GM23338 (cell line): ENCODE measurements at regions not wholly inside any gene's neighbourhood (a gene's known extent, or its start where the extent isn't known, plus 50 kb on each side); places are given as distances from the start of the nearest gene placed in this dataset.

Source experiments
- ATAC-seq: fragments of 200-7000 bp; cut with Tn5 transposase; 3 replicates; pipeline ENCODE4 v1.9.1; 2020
- DNase-seq: peaks from one replicate; pipeline ENCODE4 v3.0.0-alpha.2; 2015; ENCODE audit warnings: low spot score
- H2AFZ ChIP-seq: fragments of 200-600 bp; sonication (generic); 2 replicates; pipeline ENCODE4 v1.8.0; 2016; ENCODE audit warnings: antibody characterized with exemption, mild to moderate bottlenecking, moderate library complexity
- H3F3A ChIP-seq: fragments of 200-600 bp; sonication (generic); replicated peaks from 2 replicates; pipeline ENCODE4 v1.8.0; 2017; ENCODE audit warnings: antibody characterized with exemption, mixed run types, low read depth
- H3K27ac ChIP-seq: fragments of 200-600 bp; sonication (generic); 2 replicates; pipeline ENCODE4 v1.6.1; 2016; ENCODE audit warnings: low read depth
- H3K27me3 ChIP-seq: fragments of 200-600 bp; sonication (generic); 2 replicates; pipeline ENCODE4 v1.8.0; 2016; ENCODE audit warnings: mild to moderate bottlenecking, mixed run types, moderate library complexity; ENCODE audit not compliant: insufficient read depth
- H3K36me3 ChIP-seq: fragments of 200-600 bp; sonication (generic); 2 replicates; pipeline ENCODE4 v1.8.0; 2016; ENCODE audit warnings: mild to moderate bottlenecking; ENCODE audit not compliant: insufficient read depth
- H3K4me1 ChIP-seq: fragments of 200-600 bp; sonication (generic); 2 replicates; pipeline ENCODE4 v1.8.0; 2016; ENCODE audit warnings: mild to moderate bottlenecking, moderate library complexity; ENCODE audit not compliant: insufficient read depth
- H3K4me2 ChIP-seq: fragments of 200-600 bp; sonication (generic); 2 replicates; pipeline ENCODE4 v1.7.1; 2017; ENCODE audit warnings: mixed run types
- H3K4me3 ChIP-seq: fragments of 200-600 bp; sonication (generic); 2 replicates; pipeline ENCODE4 v1.6.1; 2016; ENCODE audit warnings: mixed run types
- H3K79me2 ChIP-seq: fragments of 200-600 bp; sonication (generic); replicated peaks from 2 replicates; pipeline ENCODE4 v1.8.0; 2017; ENCODE audit warnings: mild to moderate bottlenecking; ENCODE audit not compliant: insufficient read depth
- H3K9me2 ChIP-seq: fragments of 200-600 bp; sonication (generic); 2 replicates; pipeline ENCODE4 v1.8.0; 2017; ENCODE audit not compliant: insufficient read depth
- H4K20me1 ChIP-seq: fragments of 200-600 bp; sonication (generic); replicated peaks from 2 replicates; pipeline ENCODE4 v1.8.0; 2017; ENCODE audit warnings: mild to moderate bottlenecking; ENCODE audit not compliant: insufficient read depth
- H3K27ac Mint-ChIP-seq: 2 replicates; pipeline ENCODE4 v1.8.0; 2020; ENCODE audit warnings: inconsistent platforms, mild to moderate bottlenecking, moderate library complexity, mixed read lengths
- H3K27me3 Mint-ChIP-seq: 3 replicates; pipeline ENCODE4 v1.8.0; 2022; ENCODE audit warnings: low read depth, mild to moderate bottlenecking, moderate library complexity, mixed read lengths, inconsistent platforms; ENCODE audit not compliant: insufficient read depth, poor library complexity
- H3K36me3 Mint-ChIP-seq: 3 replicates; pipeline ENCODE4 v1.8.0; 2021; ENCODE audit warnings: low read depth, mild to moderate bottlenecking, inconsistent platforms, moderate library complexity, mixed read lengths
- H3K4me1 Mint-ChIP-seq: 3 replicates; pipeline ENCODE4 v1.8.0; 2020; ENCODE audit warnings: mild to moderate bottlenecking, inconsistent platforms, mixed read lengths
- H3K4me3 Mint-ChIP-seq: 3 replicates; pipeline ENCODE4 v1.8.0; 2021; ENCODE audit warnings: moderate library complexity, mild to moderate bottlenecking, inconsistent platforms, mixed read lengths
- H3K9me3 Mint-ChIP-seq: 3 replicates; pipeline ENCODE4 v1.8.0; 2020; ENCODE audit warnings: moderate library complexity, mild to moderate bottlenecking, inconsistent platforms, mixed read lengths
- CREB1 ChIP-seq: fragments of 250-450 bp; sonication (Bioruptor Pico); IDR thresholded peaks from 2 replicates; pipeline ENCODE4 v1.5.0; 2020; ENCODE audit warnings: low read depth, mild to moderate bottlenecking, moderate library complexity
- EZH2 ChIP-seq: fragments of 200-600 bp; sonication (generic); IDR thresholded peaks from one replicate; pipeline ENCODE4 v1.8.0; 2017; ENCODE audit warnings: antibody characterized with exemption, mild to moderate bottlenecking, low read depth; ENCODE audit not compliant: unreplicated experiment
- EZH2phosphoT487 ChIP-seq: fragments of 200-600 bp; sonication (generic); IDR thresholded peaks from one replicate; pipeline ENCODE4 v1.8.1; 2018; ENCODE audit warnings: antibody characterized with exemption; ENCODE audit not compliant: unreplicated experiment
- JUNB ChIP-seq: IDR thresholded peaks from one replicate; pipeline ENCODE4 v1.6.1; 2016; ENCODE audit warnings: antibody characterized with exemption; ENCODE audit not compliant: unreplicated experiment
- NANOG ChIP-seq: IDR thresholded peaks from 2 replicates; pipeline ENCODE4 v1.6.1; 2016; ENCODE audit warnings: antibody characterized with exemption, borderline replicate concordance
- POLR2AphosphoS5 ChIP-seq: IDR thresholded peaks from 2 replicates; pipeline ENCODE4 v1.6.1; 2016; ENCODE audit warnings: antibody characterized with exemption, low read depth
- REST ChIP-seq: IDR thresholded peaks from one replicate; pipeline ENCODE4 v1.6.1; 2018; ENCODE audit warnings: antibody characterized with exemption; ENCODE audit not compliant: unreplicated experiment
- STAT1 ChIP-seq: IDR thresholded peaks from one replicate; pipeline ENCODE4 v1.6.1; 2016; ENCODE audit warnings: antibody characterized with exemption; ENCODE audit not compliant: unreplicated experiment
- ZNF331 ChIP-seq: fragments of 250-450 bp; sonication (Bioruptor Pico); IDR thresholded peaks from 2 replicates; pipeline ENCODE4 v1.5.0; 2020; ENCODE audit warnings: low read depth, mild to moderate bottlenecking, moderate library complexity
- ZNF462 ChIP-seq: fragments of 250-450 bp; sonication (Bioruptor Pico); IDR thresholded peaks from 2 replicates; pipeline ENCODE4 v1.5.0; 2020; ENCODE audit warnings: mild to moderate bottlenecking, moderate library complexity
- TF ChIP-seq, protein P1 (sequence below): IDR thresholded peaks from 2 replicates; pipeline ENCODE4 v1.6.1; 2016; ENCODE audit warnings: antibody characterized with exemption
- TF ChIP-seq, protein P2 (sequence below), 2 experiments: fragments of 200-600 bp in 1 of 2; sonication (generic) in 1 of 2; conservative IDR thresholded peaks; 2 replicates each; pipeline versions ENCODE4 v1.5.1 to v1.6.1; 2016 to 2017; ENCODE audit warnings: antibody characterized with exemption in 2 of 2, low read depth in 2 of 2, mild to moderate bottlenecking in 2 of 2, moderate library complexity in 1 of 2

DNA sequence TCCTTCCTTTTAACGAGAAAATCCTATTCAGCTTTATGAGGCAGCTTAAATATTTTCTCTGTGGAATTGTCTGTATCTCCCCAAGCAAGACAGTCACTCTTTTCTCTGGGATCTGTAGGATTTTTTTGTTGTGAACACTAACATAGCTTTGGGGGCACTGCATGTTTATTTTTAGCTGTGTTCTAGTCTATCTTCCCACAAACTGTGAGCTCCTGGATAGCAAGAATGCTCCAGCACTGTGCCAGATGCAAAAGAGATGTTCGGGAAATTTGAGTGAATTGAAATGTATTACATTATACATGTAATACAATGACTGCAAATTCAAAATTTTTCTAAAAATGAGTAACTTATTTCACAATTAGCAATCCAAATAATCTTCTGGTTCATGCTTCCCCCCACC is 282.2 kb downstream of the PLPP3 start (continued):
- TF ChIP-seq, protein P1, sequence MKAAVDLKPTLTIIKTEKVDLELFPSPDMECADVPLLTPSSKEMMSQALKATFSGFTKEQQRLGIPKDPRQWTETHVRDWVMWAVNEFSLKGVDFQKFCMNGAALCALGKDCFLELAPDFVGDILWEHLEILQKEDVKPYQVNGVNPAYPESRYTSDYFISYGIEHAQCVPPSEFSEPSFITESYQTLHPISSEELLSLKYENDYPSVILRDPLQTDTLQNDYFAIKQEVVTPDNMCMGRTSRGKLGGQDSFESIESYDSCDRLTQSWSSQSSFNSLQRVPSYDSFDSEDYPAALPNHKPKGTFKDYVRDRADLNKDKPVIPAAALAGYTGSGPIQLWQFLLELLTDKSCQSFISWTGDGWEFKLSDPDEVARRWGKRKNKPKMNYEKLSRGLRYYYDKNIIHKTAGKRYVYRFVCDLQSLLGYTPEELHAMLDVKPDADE, result no peak
- TF ChIP-seq ZNF331 (CRISPR knock-in tag) (no peak), NANOG (no peak), CREB1 (CRISPR knock-in tag) (no peak), EZH2 (no peak), EZH2phosphoT487 (no peak), STAT1 (no peak), JUNB (no peak)

GRCh38 chr1:56295949-56296929 is 283.1 kb downstream of the PLPP3 start:
- Histone ChIP-seq H3K4me1 (0 out of 2 replicates have a peak, but pooled peaks cover 1% of the 10 kb centered on the region), H4K20me1 (no peaks in the 10 kb centered on the region), H3K79me2 (no peaks in the 10 kb centered on the region), H3K27ac (no peak overlapping the region), H3K27me3 (no peaks in the 10 kb centered on the region), H3K9me2 (peaks cover 23% of the 10 kb centered on the region), H3F3A (no peaks in the 10 kb centered on the region), H3K36me3 (no peaks in the 10 kb centered on the region), H3K4me2 (no peak overlapping the region), H2AFZ (no peak overlapping the region), H3K4me3 (no peak overlapping the region)
- Mint-ChIP-seq H3K27me3 (no peaks in the 10 kb centered on the region), H3K4me3 (no peak overlapping the region), H3K4me1 (peaks cover 6% of the 10 kb centered on the region), H3K36me3 (no peaks in the 10 kb centered on the region), H3K9me3 (no peaks in the 10 kb centered on the region), H3K27ac (no peak overlapping the region)
- DNase-seq, result no peak
- no peak for ATAC-seq
- TF ChIP-seq ZNF462 (CRISPR knock-in tag) (no peak), JUNB (no peak), REST (no peak), NANOG (no peak), STAT1 (no peak), POLR2AphosphoS5 (no peak)
- TF ChIP-seq, protein P2, sequence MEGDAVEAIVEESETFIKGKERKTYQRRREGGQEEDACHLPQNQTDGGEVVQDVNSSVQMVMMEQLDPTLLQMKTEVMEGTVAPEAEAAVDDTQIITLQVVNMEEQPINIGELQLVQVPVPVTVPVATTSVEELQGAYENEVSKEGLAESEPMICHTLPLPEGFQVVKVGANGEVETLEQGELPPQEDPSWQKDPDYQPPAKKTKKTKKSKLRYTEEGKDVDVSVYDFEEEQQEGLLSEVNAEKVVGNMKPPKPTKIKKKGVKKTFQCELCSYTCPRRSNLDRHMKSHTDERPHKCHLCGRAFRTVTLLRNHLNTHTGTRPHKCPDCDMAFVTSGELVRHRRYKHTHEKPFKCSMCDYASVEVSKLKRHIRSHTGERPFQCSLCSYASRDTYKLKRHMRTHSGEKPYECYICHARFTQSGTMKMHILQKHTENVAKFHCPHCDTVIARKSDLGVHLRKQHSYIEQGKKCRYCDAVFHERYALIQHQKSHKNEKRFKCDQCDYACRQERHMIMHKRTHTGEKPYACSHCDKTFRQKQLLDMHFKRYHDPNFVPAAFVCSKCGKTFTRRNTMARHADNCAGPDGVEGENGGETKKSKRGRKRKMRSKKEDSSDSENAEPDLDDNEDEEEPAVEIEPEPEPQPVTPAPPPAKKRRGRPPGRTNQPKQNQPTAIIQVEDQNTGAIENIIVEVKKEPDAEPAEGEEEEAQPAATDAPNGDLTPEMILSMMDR (conservative IDR thresholded peaks at IDR 0.05; ENCODE audit: low read depth in 2 of 2), result no peak
